HEK293 (cell line): ENCODE measurements at regions not wholly inside any gene's neighbourhood (a gene's known extent, or its start where the extent isn't known, plus 50 kb on each side); places are given as distances from the start of the nearest gene placed in this dataset.

Experiments
- CTCF ChIA-PET: fragments of 350-600 bp; formaldehyde crosslinking; extraction: SDS; loops from one replicate; lab custom pipeline; 2021; ENCODE audit warnings: antibody characterized with exemption; lab: Yijun Ruan, JAX
- POLR2A ChIA-PET: fragments of 300-600 bp; formaldehyde crosslinking; extraction: SDS; loops from one replicate; lab custom pipeline; 2020; ENCODE audit warnings: antibody characterized with exemption, inconsistent platforms; lab: Yijun Ruan, JAX
- H3K27ac ChIP-seq: fragments of 200-500 bp; sonication (Bioruptor generic); 2 replicates; pipeline ENCODE4 v1.5.1; 2014; ENCODE audit warnings: low read depth, low read length, control low read depth, inconsistent platforms; ENCODE audit errors: extremely low read depth
- H3K36me3 ChIP-seq, 2 experiments: fragments of 200-500 bp in 1 of 2; sonication (Bioruptor generic) in 1 of 2; 1 replicate in 1 of 2; 2 replicates in 1 of 2; pipeline ENCODE4 v1.5.1; 2014 to 2017; ENCODE audit warnings: inconsistent platforms in 2 of 2, low read length in 2 of 2; ENCODE audit not compliant: control insufficient read depth in 2 of 2, insufficient read depth in 1 of 2
- H3K4me1 ChIP-seq: fragments of 200-500 bp; sonication (Bioruptor generic); 2 replicates; pipeline ENCODE4 v1.5.1; 2014; ENCODE audit warnings: mild to moderate bottlenecking, low read length, inconsistent platforms; ENCODE audit not compliant: control insufficient read depth, insufficient read depth
- H3K4me3 ChIP-seq: 2 replicates; pipeline ENCODE4 v1.5.1; 2011; ENCODE audit warnings: low read depth, mild to moderate bottlenecking, control low read depth, low read length, moderate library complexity
- H3K9me3 ChIP-seq: fragments of 200-500 bp; sonication (Bioruptor generic); 2 replicates; pipeline ENCODE4 v1.5.1; 2014; ENCODE audit warnings: low read depth, low read length, inconsistent platforms; ENCODE audit not compliant: control insufficient read depth, insufficient read depth
- OVOL3 ChIP-seq: fragments of 450-650 bp; formaldehyde crosslinking; IDR thresholded peaks from 2 replicates; pipeline ENCODE4 v1.5.1; 2016; ENCODE audit warnings: missing biosample characterization, missing genetic modification characterization
- PATZ1 ChIP-seq: fragments of 450-650 bp; formaldehyde crosslinking; IDR thresholded peaks from 2 replicates; pipeline ENCODE4 v1.5.1; 2016; ENCODE audit warnings: missing biosample characterization, missing genetic modification characterization
- PRDM2 ChIP-seq: fragments of 450-650 bp; formaldehyde crosslinking; IDR thresholded peaks from 2 replicates; pipeline ENCODE4 v1.5.1; 2016; ENCODE audit warnings: missing biosample characterization, missing genetic modification characterization, borderline replicate concordance
- TRIM28 ChIP-seq: IDR thresholded peaks from 2 replicates; pipeline ENCODE4 v1.6.1; 2011; ENCODE audit warnings: low read length, control low read depth, borderline replicate concordance
- ZNF16 ChIP-seq: fragments of 450-650 bp; formaldehyde crosslinking; IDR thresholded peaks from 2 replicates; pipeline ENCODE4 v1.5.1; 2016; ENCODE audit warnings: low read depth, missing biosample characterization, missing genetic modification characterization
- ZNF18 ChIP-seq: fragments of 450-650 bp; formaldehyde crosslinking; IDR thresholded peaks from 2 replicates; pipeline ENCODE4 v1.5.1; 2016; ENCODE audit warnings: missing biosample characterization, missing genetic modification characterization
- ZNF292 ChIP-seq: fragments of 450-650 bp; formaldehyde crosslinking; IDR thresholded peaks from 2 replicates; pipeline ENCODE4 v1.5.1; 2016; ENCODE audit warnings: low read depth, missing biosample characterization, missing genetic modification characterization, borderline replicate concordance
- ZNF362 ChIP-seq: fragments of 450-650 bp; formaldehyde crosslinking; IDR thresholded peaks from 2 replicates; pipeline ENCODE4 v1.5.1; 2016; ENCODE audit warnings: missing biosample characterization, missing genetic modification characterization
- ZNF521 ChIP-seq: fragments of 450-650 bp; formaldehyde crosslinking; IDR thresholded peaks from 2 replicates; pipeline ENCODE4 v1.5.1; 2017; ENCODE audit warnings: missing biosample characterization, mild to moderate bottlenecking, missing genetic modification characterization
- ZNF558 ChIP-seq: fragments of 450-650 bp; formaldehyde crosslinking; IDR thresholded peaks from 2 replicates; pipeline ENCODE4 v1.5.1; 2016; ENCODE audit warnings: missing biosample characterization, missing genetic modification characterization
- ZNF624 ChIP-seq: fragments of 450-650 bp; formaldehyde crosslinking; IDR thresholded peaks from 2 replicates; pipeline ENCODE4 v1.5.1; 2017; ENCODE audit warnings: missing biosample characterization, missing genetic modification characterization
- ZNF707 ChIP-seq: fragments of 450-650 bp; formaldehyde crosslinking; IDR thresholded peaks from 2 replicates; pipeline ENCODE4 v1.5.1; 2016; ENCODE audit warnings: missing biosample characterization, missing genetic modification characterization

GRCh38 chr5:167481345-167481744 lies 810.1 kb upstream of the WWC1 start (continued):
- TF ChIP-seq PRDM2 (tag by site-specific recombination): no peak
- no peak for TF ChIP-seq PATZ1

GRCh38 chr5:167482555-167482954 lies 808.9 kb upstream of the WWC1 start:
- no peaks in the 10 kb centered on the region for H3K36me3 ChIP-seq
- ChIA-PET CTCF (no interaction called here), POLR2A (no interaction called here)
- no peaks in the 10 kb centered on the region for H3K4me1 ChIP-seq
- TF ChIP-seq ZNF16 (tag by site-specific recombination) (no peak), OVOL3 (no peak), ZNF707 (tag by site-specific recombination) (no peak), TRIM28 (no peak), ZNF18 (tag by site-specific recombination) (no peak), ZNF624 (tag by site-specific recombination) (no peak), ZNF292 (no peak)
- no peak overlapping the region for H3K4me3 ChIP-seq
- H3K27ac ChIP-seq: no peak overlapping the region
- no peaks in the 10 kb centered on the region for H3K9me3 ChIP-seq

GRCh38 chr5:167485061-167485774 lies 806.2 kb upstream of the WWC1 start:
- no peak for TF ChIP-seq ZNF558
- TF ChIP-seq ZNF521: no peak
- TF ChIP-seq ZNF362: no peak
- TF ChIP-seq, all 188 proteins: peak for 0
- POLR2A ChIA-PET: no interaction called here
- CTCF ChIA-PET: interaction anchor here (0.6 kb wide), 1 partner anchor 552 kb away, joined by 4 read pairs; no protein-coding TSS in a partner anchor

More at GRCh38 chr5:167485061-167485774, 806.2 kb upstream of the WWC1 start:
- Histone ChIP-seq H3K4me1 (no peaks in the 10 kb centered on the region), H3K9me3 (no peaks in the 10 kb centered on the region), H3K36me3 (no peaks in the 10 kb centered on the region), H3K4me3 (no peak overlapping the region), H3K27ac (no peak overlapping the region)
